Epidermal melanocyte (primary cell): ENCODE measurements at regions not wholly inside any gene's neighbourhood (a gene's known extent, or its start where the extent isn't known, plus 50 kb on each side); places are given as distances from the start of the nearest gene placed in this dataset.

ENCODE experiments used
- DNase-seq: peaks from one replicate; pipeline ENCODE4 v3.0.0; 2011; ENCODE audit warnings: low spot score; ENCODE audit not compliant: insufficient read length

DNA sequence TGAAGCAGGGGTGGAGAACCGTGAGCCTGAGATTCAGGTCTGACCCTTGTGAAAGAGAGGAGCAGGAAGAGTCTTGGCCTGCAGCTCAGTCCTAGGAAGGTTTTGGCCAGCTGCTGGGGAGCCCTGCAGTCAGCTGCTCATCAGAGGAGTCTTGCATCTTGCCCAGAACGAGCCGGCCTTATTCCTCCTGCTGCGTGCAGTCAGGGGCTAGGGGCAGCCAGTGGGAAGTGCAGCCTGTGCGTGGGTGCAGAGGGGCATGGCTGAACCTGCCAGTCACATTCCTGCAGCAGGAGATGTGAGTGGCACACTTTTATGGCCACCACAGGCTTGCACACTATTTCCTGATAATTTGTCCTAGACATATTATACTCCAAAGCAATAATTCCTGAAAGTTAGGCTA is 278.7 kb downstream of the NPR3 start:
- DNase-seq = no peak

DNA sequence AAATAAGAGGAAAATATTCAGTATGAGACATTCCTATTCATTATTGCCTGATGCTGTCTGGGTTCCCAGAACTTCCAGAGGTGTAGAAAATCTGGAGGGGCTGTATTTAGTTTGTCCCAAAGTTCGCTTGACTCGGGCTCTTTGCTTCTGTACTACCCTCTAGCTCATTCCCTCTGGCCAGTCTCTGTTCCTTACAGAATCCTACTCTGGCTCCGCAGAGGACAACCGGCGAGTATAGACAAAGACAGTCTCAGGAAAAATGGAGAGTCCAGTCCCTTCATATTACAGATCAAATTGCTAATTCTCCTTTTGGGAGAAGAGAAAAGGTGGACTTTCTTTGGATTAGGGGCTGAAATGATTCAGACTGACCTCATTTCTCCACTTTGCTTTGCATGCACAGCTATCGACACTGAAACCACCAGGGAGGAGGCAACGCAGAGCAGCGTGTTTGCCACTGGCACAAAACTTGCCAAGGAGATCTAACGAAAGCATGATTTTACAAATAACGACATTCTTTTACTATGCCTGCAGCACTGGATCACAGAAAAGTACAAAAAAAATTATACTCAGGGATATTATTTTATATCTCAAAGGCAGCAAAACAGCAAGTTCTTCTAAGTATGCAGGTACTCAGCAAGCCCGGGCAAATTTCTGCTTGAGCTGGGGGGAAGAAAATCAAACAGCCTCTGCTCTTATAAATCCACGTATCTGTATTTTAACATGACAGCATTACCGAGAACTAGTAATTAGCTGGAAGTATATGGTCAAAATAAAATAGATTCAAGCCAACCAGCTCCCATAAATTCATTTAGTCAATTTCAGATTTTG is 279.7 kb downstream of the NPR3 start:
- no peak for DNase-seq

DNA sequence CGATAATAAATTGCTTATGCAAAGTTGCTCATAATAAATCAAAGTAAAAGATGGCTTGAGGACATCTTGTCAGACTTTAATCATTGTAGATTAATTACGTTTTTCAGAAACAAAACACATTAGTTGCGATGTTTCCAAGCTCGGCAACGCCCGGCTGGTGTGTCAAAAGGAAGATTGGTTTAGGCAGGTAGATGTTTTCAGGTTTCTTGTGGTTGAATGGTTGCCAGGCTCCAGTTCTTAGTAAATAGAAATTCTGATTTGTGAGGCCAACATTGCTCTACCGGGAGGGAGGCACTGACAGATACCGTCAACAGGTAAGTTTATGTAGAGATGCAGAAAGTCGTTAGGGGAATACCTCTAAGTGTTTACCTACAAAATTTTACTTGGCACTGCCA is 280.3 kb downstream of the NPR3 start:
- no peak for DNase-seq

DNA sequence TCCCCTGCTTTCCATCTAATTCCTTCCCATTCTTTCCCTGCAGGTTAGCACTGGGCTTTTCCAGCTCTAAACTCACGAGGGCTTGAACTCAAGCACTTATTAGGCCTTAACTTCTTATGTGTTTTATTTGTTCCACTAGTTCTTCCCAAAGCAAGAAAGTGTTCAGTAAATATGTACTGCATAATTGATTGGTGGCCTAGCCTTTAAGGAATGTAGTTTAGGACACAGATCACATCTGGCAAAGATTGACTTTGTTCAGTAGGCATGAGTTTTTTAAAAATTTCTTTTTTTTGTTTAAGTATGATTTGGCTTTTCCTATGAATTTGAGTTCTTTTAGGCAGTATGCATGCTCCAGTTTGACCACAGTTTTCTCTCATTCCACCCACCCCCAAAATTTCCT is 285.2 kb downstream of the NPR3 start:
- DNase-seq = no peak

DNA sequence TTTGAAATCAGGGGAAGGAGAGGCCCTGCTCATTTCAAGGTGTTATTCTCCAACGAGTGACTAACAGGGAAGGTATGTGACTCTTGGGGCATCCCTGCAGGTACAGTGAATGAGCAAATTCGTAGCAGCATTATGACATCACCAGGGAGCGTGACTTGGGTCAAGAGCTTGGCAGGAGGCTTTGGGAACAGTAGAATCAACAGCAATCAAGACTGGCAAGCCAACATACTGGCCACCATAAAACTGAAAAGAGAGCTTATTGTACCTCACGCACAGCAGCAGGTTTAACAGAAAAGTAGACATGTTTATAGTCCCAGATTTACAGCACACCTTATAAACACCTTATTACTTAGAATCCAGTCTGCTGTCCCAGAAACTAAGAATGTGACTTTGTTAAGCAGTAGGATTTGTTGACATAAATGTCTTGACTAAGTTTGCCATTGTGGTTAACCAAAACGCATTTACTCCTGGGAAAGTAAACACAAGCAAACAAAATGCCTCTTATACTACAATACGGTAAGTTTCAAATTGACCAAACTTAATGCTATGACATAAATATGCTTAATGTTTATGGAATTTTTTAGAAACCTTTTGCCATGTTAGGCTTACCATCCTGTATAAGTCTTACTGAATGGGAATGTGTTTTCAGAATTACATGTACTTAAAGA is 297.8 kb downstream of the NPR3 start:
- no peak for DNase-seq

DNA sequence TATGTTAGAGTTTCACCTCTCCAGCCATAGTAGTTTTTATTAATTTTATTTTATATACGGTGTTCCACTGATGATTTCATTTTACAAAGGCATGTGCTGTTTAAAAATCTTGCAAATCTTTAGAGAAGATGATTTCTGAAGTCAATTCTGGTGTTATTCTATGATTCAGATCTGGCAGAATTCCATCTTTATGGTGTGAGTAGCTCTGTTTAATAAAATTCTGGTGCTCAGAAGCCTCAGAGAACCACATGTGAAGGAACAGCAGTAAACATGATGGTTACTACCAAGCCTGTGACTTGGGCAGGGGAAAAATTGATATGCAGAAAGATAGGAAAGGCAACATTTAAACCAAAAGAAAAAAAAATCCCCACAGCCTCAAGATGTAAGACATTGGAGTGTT is 299.7 kb downstream of the NPR3 start:
- DNase-seq = no peak

DNA sequence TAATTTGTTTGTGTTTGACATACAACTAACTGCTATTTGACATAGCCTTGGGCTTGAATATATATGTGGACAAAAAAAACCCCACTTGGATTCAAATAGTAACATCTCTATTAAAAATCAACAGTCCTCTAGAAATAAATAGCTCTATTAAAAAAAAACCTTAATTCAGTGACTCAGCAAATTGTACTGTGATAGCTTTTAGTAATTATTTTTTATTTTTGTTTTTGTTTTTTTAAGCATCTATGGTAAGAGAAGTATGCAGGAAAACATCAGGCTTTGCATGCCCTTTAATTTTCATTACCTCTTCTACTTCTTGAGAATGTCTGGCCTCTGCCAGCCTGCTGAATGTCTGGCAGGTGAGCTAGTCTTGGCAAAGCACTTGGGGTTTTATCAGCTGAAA is 300.7 kb downstream of the NPR3 start:
- no peak for DNase-seq

DNA sequence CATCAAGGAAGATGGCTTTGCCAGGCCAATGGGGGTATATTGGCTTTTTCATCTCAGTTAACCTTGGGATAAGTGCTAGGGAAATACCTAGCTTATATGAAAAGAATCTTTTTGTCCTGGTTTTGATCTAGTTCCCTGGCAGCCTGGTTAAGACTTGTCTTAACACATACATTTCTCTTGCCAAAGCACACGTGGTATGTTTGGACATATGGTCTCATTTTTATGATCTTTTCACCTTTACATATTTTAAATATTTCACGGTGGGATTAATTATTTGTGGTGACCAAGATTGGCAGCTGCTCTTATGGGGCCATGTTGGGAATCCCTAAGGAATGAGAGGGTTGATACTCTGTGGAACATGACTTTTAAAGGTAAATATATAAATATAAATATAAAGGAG is 312.5 kb downstream of the NPR3 start:
- DNase-seq = no peak

DNA sequence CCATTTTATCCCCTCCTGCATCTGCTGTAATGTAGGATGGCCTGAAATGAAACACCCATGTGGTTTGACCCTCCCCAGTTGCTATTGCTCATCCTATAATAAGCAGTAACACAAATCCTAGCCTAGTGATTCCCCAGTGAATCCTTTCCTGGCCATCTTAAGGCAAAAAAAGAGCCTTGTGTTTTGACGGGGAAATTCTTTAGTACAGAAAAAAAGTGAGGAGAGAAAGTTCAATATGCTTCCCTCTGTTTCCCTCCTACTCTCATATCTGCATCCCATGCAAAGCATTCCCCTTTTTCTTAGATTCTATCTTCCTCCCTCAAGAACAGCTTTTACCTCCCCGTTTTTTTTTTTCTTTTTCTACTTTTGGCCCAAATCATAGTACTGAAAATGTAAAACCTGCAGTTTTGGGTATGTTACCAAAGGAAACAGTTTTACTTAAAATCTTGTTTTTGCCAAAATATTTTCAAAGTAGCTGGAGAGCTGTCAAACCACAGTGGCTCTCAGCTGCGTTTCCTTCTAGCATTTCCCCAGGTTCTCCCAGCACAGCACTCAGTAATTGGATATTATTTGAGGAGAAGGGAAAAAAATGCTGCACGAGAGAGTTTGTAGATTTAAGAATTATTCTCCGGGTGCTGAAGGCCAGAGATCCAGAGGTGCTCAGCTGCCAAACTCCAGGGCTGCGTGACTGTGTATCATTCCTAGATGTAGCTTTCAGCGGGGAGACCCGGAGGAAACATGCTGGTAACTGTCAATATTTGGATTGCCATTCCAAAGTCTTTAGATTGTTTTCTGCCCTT is 321.4 kb downstream of the NPR3 start:
- DNase-seq = no peak

DNA sequence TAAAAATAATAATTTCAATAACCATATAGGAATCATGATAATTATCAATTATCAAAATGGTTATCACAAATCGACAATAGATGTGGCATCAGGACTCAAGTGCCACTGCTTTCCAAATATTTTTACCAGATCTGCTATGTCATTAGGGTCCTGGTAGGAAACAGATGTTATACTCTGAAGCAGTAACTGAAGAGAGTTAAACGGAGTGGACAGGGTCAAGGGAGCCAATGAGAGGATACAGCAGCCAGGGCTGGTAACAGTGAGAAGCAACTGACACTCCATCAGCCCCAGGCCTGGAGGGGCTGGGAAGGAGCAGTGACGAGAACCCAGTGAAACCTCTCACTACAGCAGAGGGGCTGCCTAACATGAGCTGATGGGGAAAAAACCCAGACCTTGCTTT is 322.4 kb downstream of the NPR3 start:
- DNase-seq = no peak

DNA sequence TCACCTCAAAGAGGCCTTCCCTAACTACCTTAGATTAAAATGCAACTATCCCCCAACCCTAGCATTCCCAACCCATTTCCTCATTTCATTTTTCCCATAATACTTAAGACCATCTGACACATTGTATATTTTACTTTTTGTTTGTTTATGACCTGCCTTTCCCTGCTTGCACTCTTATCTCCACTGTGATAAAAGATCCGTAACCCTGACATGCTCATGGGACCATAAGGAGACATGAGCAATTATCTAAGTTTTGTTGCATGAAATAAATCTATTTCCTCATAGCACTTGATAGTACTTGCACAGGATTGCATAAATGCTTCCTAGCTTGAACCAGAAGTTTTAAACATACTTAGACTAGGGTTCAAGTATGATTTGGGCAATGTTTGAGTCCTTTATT is 323.7 kb downstream of the NPR3 start:
- no peak for DNase-seq

DNA sequence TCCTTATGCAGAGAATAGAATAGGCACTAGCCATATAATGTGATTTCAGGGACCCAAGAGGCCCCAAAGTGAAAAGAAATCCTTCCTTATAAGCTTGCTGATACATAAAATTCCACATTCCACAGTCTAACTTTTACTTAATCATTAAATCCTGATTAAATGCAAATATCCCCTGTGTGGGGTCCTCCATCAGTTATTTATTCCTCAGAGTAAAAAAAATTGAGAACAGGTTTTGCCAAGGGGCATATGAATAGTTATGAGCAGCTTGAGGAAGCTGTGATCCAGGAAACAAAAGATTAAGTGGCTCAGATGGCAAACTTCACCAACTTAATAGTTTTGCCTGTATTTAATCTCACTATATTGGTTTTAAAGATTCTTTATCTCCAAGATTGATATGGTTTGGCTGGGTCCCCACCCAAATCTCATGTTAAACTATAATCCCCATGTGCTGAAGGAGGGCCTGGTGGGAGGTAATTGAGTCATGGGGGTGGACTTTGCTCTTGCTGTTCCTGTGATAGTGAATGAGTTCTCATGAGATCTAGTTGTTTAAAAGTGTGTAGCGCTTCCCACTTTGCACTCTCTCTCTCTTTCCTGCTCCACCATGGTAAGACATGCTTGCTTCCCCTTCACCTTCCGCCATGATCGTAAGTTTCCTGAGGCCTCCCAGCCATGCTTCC is 324.9 kb downstream of the NPR3 start:
- no peak for DNase-seq

DNA sequence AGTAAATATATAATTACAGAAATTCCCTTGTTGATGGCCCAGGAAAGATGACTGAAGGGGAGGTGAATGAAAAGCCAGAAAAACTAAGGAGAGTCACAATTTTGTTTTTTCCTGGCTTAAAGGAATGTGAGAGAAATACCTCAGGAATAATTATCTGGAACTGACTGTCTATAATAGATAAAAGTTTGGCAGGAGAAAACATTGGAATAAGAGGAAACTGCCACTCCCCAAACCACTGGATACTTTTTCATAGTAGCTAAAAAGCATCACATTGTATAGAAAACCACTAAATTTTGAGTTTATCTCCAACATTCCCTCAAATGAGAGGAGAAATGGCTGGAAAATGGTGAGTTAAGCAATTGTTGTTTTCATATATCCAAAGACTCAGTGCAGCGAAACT is 326.0 kb downstream of the NPR3 start:
- no peak for DNase-seq

DNA sequence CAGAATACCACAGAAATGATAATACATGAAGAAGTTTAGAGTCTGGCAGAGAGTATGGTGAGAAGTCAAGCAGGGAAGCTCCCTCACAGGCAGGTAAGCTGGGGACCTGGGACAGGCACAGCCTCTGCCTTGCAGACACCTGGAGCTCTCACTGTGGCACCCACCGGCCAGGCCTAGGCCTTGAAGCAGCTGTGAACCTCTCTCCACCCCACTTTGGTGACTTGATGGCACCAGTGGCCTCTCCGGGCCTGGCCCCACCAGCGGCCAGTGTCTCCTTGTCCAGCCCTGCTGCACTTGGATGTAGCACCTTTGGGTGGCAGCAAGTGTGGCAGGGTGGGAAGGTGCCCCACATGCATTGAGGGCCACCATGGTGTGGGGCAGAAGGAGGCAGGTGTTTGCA is 330.5 kb downstream of the NPR3 start:
- no peak for DNase-seq

DNA sequence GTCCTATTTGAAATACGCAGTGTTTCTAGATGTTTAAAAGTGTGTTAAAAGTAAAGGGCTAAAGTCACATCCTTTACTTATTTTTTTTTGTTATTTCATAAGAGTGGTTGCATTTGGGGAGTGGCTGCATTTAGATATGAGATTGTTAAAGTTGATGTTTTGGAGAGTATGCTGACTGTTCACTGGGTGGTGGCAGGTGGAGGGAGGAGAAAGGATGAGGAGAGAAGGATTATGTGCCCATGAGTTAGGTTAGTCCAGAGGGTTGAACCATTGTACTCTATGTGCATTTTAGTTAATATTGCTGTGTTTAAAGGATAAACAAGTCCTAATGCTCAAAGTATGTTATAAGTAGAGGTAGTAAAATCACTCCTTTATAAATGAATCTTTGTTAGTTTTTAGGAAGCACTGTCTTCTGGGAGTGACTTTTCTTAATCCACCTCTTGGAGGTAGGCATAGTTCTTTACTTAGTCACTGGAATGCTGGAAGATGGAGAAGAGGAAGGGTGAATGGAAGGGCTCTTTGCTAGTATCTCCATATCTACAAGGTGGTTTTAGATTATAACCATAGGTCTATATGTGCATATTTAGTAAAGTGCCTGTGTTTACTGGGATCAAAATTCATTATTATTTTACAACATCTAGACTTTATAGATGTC is 332.3 kb downstream of the NPR3 start:
- no peak for DNase-seq

DNA sequence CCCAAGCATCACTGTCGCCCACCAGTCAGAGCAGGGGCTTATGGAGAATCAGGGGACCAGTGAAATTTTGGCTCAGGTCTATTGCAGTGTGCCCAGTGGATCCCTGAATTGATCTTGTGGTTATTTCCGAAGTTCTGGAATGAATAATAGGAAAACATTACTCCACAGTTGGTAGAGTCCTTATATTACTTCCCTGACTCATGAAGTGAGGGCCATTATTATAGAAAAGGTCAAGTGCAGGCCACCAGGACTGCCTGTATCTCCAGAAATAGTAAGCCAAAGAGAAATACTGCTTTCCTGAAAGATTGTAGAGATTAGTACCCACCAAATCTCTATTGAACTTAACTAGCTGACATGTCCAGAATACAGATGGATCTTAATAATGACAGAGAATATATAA is 335.0 kb downstream of the NPR3 start:
- no peak for DNase-seq

DNA sequence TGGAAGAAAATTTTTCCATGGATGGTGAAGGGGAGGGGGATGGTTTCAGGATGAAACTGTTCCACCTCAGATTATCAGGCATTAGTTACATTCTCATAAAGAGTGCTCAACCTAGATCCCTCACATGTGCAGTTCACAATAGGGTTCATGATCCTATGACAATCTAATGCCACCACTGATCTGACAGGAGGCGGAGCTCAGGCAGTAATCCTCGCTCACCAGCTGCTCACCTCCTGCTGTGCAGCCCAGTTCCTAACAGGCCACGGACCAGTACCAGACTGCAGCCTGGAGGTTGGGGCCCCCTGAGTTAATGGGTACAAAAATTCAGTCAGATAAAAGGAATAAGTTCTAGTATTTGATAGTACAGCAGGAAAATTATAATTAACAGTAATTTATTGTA is 337.2 kb downstream of the NPR3 start:
- DNase-seq = no peak

DNA sequence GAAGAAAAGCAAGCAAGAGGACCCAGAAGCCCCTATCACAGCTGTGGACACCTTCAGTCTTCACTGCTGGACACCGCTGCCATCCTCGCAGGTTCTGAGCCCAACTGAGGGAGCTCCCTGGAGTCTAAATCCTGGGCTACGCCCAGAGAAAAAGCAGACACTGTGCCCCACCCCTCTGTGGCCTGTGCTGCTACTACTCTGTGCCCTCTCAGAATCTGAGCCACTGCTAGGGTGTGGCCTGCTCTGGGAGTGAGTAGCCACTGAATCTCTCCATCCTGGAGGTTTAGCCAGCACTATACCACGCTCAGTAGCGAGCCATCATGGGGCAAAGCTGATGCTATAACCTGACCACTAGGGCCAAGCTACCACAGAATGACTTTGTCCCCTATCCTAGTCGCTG is 338.2 kb downstream of the NPR3 start:
- no peak for DNase-seq

DNA sequence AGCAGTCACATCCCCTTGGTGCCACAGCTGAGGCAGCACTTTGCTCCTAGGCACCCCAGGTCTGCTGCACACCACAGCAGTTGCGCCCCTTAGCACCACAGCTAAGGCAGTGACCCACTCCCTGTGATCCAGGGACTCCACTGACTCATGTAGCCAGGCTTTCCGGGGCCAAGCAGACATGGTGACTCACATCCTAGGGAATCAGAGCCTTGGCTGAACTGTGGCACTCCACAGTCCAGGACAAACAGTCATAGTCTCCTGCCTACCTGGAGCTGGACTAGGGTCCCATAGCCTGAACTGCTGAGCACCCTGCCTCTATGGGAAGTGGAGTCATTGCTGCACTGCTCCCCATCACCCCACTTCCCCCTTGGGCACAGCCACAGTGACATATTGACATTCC is 338.7 kb downstream of the NPR3 start:
- no peak for DNase-seq

DNA sequence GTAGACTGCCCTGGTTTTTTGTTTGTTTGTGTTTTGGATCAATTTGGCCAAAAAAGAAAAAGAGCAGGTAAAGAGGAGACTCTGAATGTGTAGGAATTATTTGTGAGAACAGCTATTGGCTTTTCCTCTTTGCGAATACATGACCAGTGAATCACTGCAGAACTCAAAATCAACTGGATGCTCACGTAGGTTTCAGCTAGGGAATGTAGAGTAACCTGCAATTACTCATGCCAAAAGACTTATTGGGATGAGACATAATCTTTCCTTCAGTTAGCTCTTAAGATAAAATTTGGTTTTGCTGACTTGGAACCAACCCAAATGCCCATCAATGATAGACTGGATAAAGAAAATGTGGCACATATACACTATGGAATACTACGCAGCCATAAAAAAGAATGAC is 348.0 kb downstream of the NPR3 start:
- DNase-seq = no peak

DNA sequence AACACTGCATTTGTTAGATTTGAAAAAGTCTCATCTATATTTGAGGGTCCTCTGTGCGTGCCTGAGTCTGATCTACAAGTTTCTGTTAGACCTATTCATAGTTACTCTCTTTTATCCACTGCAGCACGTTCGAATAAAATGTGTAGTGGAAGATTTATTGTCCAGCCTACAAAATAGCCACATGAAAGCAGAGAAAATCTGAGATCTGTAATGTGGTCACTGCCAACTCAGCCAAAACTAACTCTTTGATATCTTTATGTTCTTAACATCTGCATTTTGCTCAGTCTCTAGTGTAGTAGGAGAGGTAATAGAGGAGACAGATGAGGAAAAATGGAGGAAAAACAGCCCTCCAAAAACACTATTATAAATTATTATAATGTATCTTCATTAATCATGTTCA is 354.0 kb downstream of the NPR3 start:
- DNase-seq = no peak
